ENCODE measurements at regions not wholly inside any gene's neighbourhood (a gene's known extent, or its start where the extent isn't known, plus 50 kb on each side); places are given as distances from the start of the nearest gene placed in this dataset.
"Not testable (repeated sequence)": the region's sequence is repeated elsewhere in the genome, so short reads cannot be mapped to it uniquely, and the experiment has no call there.

- Histone ChIP-seq H3K4me1 (ENCODE audit: control insufficient read depth in 2 of 2, insufficient read depth in 2 of 2, low read length in 2 of 2) (no peaks in the 10 kb centered on the region), H3K4me3 (ENCODE audit: low read length in 2 of 2) (no peak overlapping the region), H3K27ac (ENCODE audit: low read depth in 2 of 2, low read length in 2 of 2) (no peak overlapping the region), H3K9ac (ENCODE audit: low read depth in 1 of 2, low read length in 2 of 2) (no peak overlapping the region), H3K36me3 (ENCODE audit: control insufficient read depth in 2 of 2, insufficient read depth in 2 of 2, low read length in 2 of 2) (no peaks in the 10 kb centered on the region), H3K27me3 (ENCODE audit: control insufficient read depth in 2 of 2, insufficient read depth in 2 of 2, low read length in 2 of 2) (no peaks in the 10 kb centered on the region), H3K9me3 (ENCODE audit: control insufficient read depth in 2 of 2, low read length in 2 of 2) (no peaks in the 10 kb centered on the region)
These were observed 217.5 kb downstream of the TMEM161B start for GRCh38 chr5:88051148-88051547.

GRCh38 chr5:88049737-88050136 is 218.9 kb downstream of the TMEM161B start:
- no peak overlapping the region for H3K4me3 ChIP-seq (ENCODE audit: low read length in 2 of 2)
- H3K9me3 ChIP-seq (ENCODE audit: control insufficient read depth in 2 of 2, low read length in 2 of 2) = no peaks in the 10 kb centered on the region
- H3K27ac ChIP-seq (ENCODE audit: low read depth in 2 of 2, low read length in 2 of 2) = no peak overlapping the region
- H3K4me1 ChIP-seq (ENCODE audit: control insufficient read depth in 2 of 2, insufficient read depth in 2 of 2, low read length in 2 of 2) = no peaks in the 10 kb centered on the region
- no peak overlapping the region for H3K9ac ChIP-seq (ENCODE audit: low read depth in 1 of 2, low read length in 2 of 2)
- H3K27me3 ChIP-seq (ENCODE audit: control insufficient read depth in 2 of 2, insufficient read depth in 2 of 2, low read length in 2 of 2) = no peaks in the 10 kb centered on the region
- no peaks in the 10 kb centered on the region for H3K36me3 ChIP-seq (ENCODE audit: control insufficient read depth in 2 of 2, insufficient read depth in 2 of 2, low read length in 2 of 2)

- no peaks in the 10 kb centered on the region for H3K9me3 ChIP-seq (ENCODE audit: control insufficient read depth in 2 of 2, low read length in 2 of 2)
- H3K4me3 ChIP-seq (ENCODE audit: low read length in 2 of 2) = no peak overlapping the region
- H3K27ac ChIP-seq (ENCODE audit: low read depth in 2 of 2, low read length in 2 of 2) = no peak overlapping the region
- no peaks in the 10 kb centered on the region for H3K4me1 ChIP-seq (ENCODE audit: control insufficient read depth in 2 of 2, insufficient read depth in 2 of 2, low read length in 2 of 2)
- no peaks in the 10 kb centered on the region for H3K27me3 ChIP-seq (ENCODE audit: control insufficient read depth in 2 of 2, insufficient read depth in 2 of 2, low read length in 2 of 2)
- no peaks in the 10 kb centered on the region for H3K36me3 ChIP-seq (ENCODE audit: control insufficient read depth in 2 of 2, insufficient read depth in 2 of 2, low read length in 2 of 2)
- no peak overlapping the region for H3K9ac ChIP-seq (ENCODE audit: low read depth in 1 of 2, low read length in 2 of 2)
These were observed 219.5 kb downstream of the TMEM161B start for GRCh38 chr5:88049156-88049555.

- Histone ChIP-seq H3K27ac (ENCODE audit: low read depth in 2 of 2, low read length in 2 of 2) (no peak overlapping the region), H3K27me3 (ENCODE audit: control insufficient read depth in 2 of 2, insufficient read depth in 2 of 2, low read length in 2 of 2) (no peaks in the 10 kb centered on the region), H3K9ac (ENCODE audit: low read depth in 1 of 2, low read length in 2 of 2) (no peak overlapping the region), H3K36me3 (ENCODE audit: control insufficient read depth in 2 of 2, insufficient read depth in 2 of 2, low read length in 2 of 2) (no peaks in the 10 kb centered on the region), H3K9me3 (ENCODE audit: control insufficient read depth in 2 of 2, low read length in 2 of 2) (no peaks in the 10 kb centered on the region), H3K4me3 (ENCODE audit: low read length in 2 of 2) (no peak overlapping the region), H3K4me1 (ENCODE audit: control insufficient read depth in 2 of 2, insufficient read depth in 2 of 2, low read length in 2 of 2) (no peaks in the 10 kb centered on the region)
These were observed 222.6 kb downstream of the TMEM161B start for GRCh38 chr5:88045931-88046461.

- Histone ChIP-seq H3K27ac (ENCODE audit: low read depth in 2 of 2, low read length in 2 of 2) (no peak overlapping the region), H3K36me3 (ENCODE audit: control insufficient read depth in 2 of 2, insufficient read depth in 2 of 2, low read length in 2 of 2) (no peaks in the 10 kb centered on the region), H3K4me1 (ENCODE audit: control insufficient read depth in 2 of 2, insufficient read depth in 2 of 2, low read length in 2 of 2) (no peaks in the 10 kb centered on the region), H3K9me3 (ENCODE audit: control insufficient read depth in 2 of 2, low read length in 2 of 2) (no peaks in the 10 kb centered on the region), H3K27me3 (ENCODE audit: control insufficient read depth in 2 of 2, insufficient read depth in 2 of 2, low read length in 2 of 2) (no peaks in the 10 kb centered on the region), H3K4me3 (ENCODE audit: low read length in 2 of 2) (no peak overlapping the region), H3K9ac (ENCODE audit: low read depth in 1 of 2, low read length in 2 of 2) (no peak overlapping the region)
These were observed 223.5 kb downstream of the TMEM161B start for GRCh38 chr5:88045165-88045564.

GRCh38 chr5:88034520-88034919 is 234.1 kb downstream of the TMEM161B start:
- H3K27ac ChIP-seq (ENCODE audit: low read depth in 2 of 2, low read length in 2 of 2) = no peak overlapping the region
- H3K4me1 ChIP-seq (ENCODE audit: control insufficient read depth in 2 of 2, insufficient read depth in 2 of 2, low read length in 2 of 2) = no peaks in the 10 kb centered on the region
- H3K4me3 ChIP-seq (ENCODE audit: low read length in 2 of 2) = no peak overlapping the region
- H3K9ac ChIP-seq (ENCODE audit: low read depth in 1 of 2, low read length in 2 of 2) = no peak overlapping the region
- no peaks in the 10 kb centered on the region for H3K9me3 ChIP-seq (ENCODE audit: control insufficient read depth in 2 of 2, low read length in 2 of 2)
- no peaks in the 10 kb centered on the region for H3K27me3 ChIP-seq (ENCODE audit: control insufficient read depth in 2 of 2, insufficient read depth in 2 of 2, low read length in 2 of 2)
- H3K36me3 ChIP-seq (ENCODE audit: control insufficient read depth in 2 of 2, insufficient read depth in 2 of 2, low read length in 2 of 2) = no peaks in the 10 kb centered on the region

- Histone ChIP-seq H3K27ac (ENCODE audit: low read depth in 2 of 2, low read length in 2 of 2) (no peak overlapping the region), H3K4me3 (ENCODE audit: low read length in 2 of 2) (no peak overlapping the region)
These were observed 235.5 kb downstream of the TMEM161B start for GRCh38 chr5:88033191-88033590.

GRCh38 chr5:88029011-88029410 is 239.6 kb downstream of the TMEM161B start:
- no peaks in the 10 kb centered on the region for H3K9me3 ChIP-seq (ENCODE audit: control insufficient read depth in 2 of 2, low read length in 2 of 2)

More at GRCh38 chr5:88033191-88033590, 235.5 kb downstream of the TMEM161B start:
- no peaks in the 10 kb centered on the region for H3K4me1 ChIP-seq (ENCODE audit: control insufficient read depth in 2 of 2, insufficient read depth in 2 of 2, low read length in 2 of 2)
- no peaks in the 10 kb centered on the region for H3K9me3 ChIP-seq (ENCODE audit: control insufficient read depth in 2 of 2, low read length in 2 of 2)
- H3K9ac ChIP-seq (ENCODE audit: low read depth in 1 of 2, low read length in 2 of 2) = no peak overlapping the region
- H3K36me3 ChIP-seq (ENCODE audit: control insufficient read depth in 2 of 2, insufficient read depth in 2 of 2, low read length in 2 of 2) = no peaks in the 10 kb centered on the region
- H3K27me3 ChIP-seq (ENCODE audit: control insufficient read depth in 2 of 2, insufficient read depth in 2 of 2, low read length in 2 of 2) = no peaks in the 10 kb centered on the region

GRCh38 chr5:88021141-88021540 is 247.5 kb downstream of the TMEM161B start:
- Histone ChIP-seq H3K9me3 (ENCODE audit: control insufficient read depth in 2 of 2, low read length in 2 of 2) (no peaks in the 10 kb centered on the region), H3K27ac (ENCODE audit: low read depth in 2 of 2, low read length in 2 of 2) (no peak overlapping the region), H3K27me3 (ENCODE audit: control insufficient read depth in 2 of 2, insufficient read depth in 2 of 2, low read length in 2 of 2) (no peaks in the 10 kb centered on the region), H3K9ac (ENCODE audit: low read depth in 1 of 2, low read length in 2 of 2) (no peak overlapping the region), H3K4me3 (ENCODE audit: low read length in 2 of 2) (no peak overlapping the region), H3K4me1 (ENCODE audit: control insufficient read depth in 2 of 2, insufficient read depth in 2 of 2, low read length in 2 of 2) (no peaks in the 10 kb centered on the region), H3K36me3 (ENCODE audit: control insufficient read depth in 2 of 2, insufficient read depth in 2 of 2, low read length in 2 of 2) (no peaks in the 10 kb centered on the region)

More at GRCh38 chr5:88029011-88029410, 239.6 kb downstream of the TMEM161B start:
- no peak overlapping the region for H3K9ac ChIP-seq (ENCODE audit: low read depth in 1 of 2, low read length in 2 of 2)
- H3K4me1 ChIP-seq (ENCODE audit: control insufficient read depth in 2 of 2, insufficient read depth in 2 of 2, low read length in 2 of 2) = no peaks in the 10 kb centered on the region
- no peaks in the 10 kb centered on the region for H3K36me3 ChIP-seq (ENCODE audit: control insufficient read depth in 2 of 2, insufficient read depth in 2 of 2, low read length in 2 of 2)
- no peak overlapping the region for H3K27ac ChIP-seq (ENCODE audit: low read depth in 2 of 2, low read length in 2 of 2)
- H3K27me3 ChIP-seq (ENCODE audit: control insufficient read depth in 2 of 2, insufficient read depth in 2 of 2, low read length in 2 of 2) = no peaks in the 10 kb centered on the region
- no peak overlapping the region for H3K4me3 ChIP-seq (ENCODE audit: low read length in 2 of 2)

GRCh38 chr5:88014984-88015383 is 253.7 kb downstream of the TMEM161B start:
- H3K9me3 ChIP-seq (ENCODE audit: control insufficient read depth in 2 of 2, low read length in 2 of 2); H3K4me1 ChIP-seq (ENCODE audit: control insufficient read depth in 2 of 2, insufficient read depth in 2 of 2, low read length in 2 of 2): not testable (repeated sequence)

GRCh38 chr5:88000877-88001276 is 267.8 kb downstream of the TMEM161B start:
- H3K4me3 ChIP-seq (ENCODE audit: low read length in 2 of 2) = no peak overlapping the region
- no peak overlapping the region for H3K9ac ChIP-seq (ENCODE audit: low read depth in 1 of 2, low read length in 2 of 2)
- H3K27ac ChIP-seq (ENCODE audit: low read depth in 2 of 2, low read length in 2 of 2) = no peak overlapping the region
- no peaks in the 10 kb centered on the region for H3K9me3 ChIP-seq (ENCODE audit: control insufficient read depth in 2 of 2, low read length in 2 of 2)
- H3K4me1 ChIP-seq (ENCODE audit: control insufficient read depth in 2 of 2, insufficient read depth in 2 of 2, low read length in 2 of 2) = no peaks in the 10 kb centered on the region
- no peaks in the 10 kb centered on the region for H3K36me3 ChIP-seq (ENCODE audit: control insufficient read depth in 2 of 2, insufficient read depth in 2 of 2, low read length in 2 of 2)
- no peaks in the 10 kb centered on the region for H3K27me3 ChIP-seq (ENCODE audit: control insufficient read depth in 2 of 2, insufficient read depth in 2 of 2, low read length in 2 of 2)

More at GRCh38 chr5:88014984-88015383, 253.7 kb downstream of the TMEM161B start:
- H3K27me3 ChIP-seq (ENCODE audit: control insufficient read depth in 2 of 2, insufficient read depth in 2 of 2, low read length in 2 of 2); H3K4me3 ChIP-seq (ENCODE audit: low read length in 2 of 2); H3K36me3 ChIP-seq (ENCODE audit: control insufficient read depth in 2 of 2, insufficient read depth in 2 of 2, low read length in 2 of 2); H3K9ac ChIP-seq (ENCODE audit: low read depth in 1 of 2, low read length in 2 of 2); H3K27ac ChIP-seq (ENCODE audit: low read depth in 2 of 2, low read length in 2 of 2): not testable (repeated sequence)

All from mucosa of rectum (tissue), 2 donors.